Fibroblast of mammary gland (primary cell): ENCODE measurements at regions not wholly inside any gene's neighbourhood (a gene's known extent, or its start where the extent isn't known, plus 50 kb on each side); places are given as distances from the start of the nearest gene placed in this dataset.
"Not testable (repeated sequence)": the region's sequence is repeated elsewhere in the genome, so short reads cannot be mapped to it uniquely, and the experiment has no call there.

Experiments
- DNase-seq: peaks from one replicate; pipeline ENCODE4 v3.0.0-alpha.2; 2010; ENCODE audit warnings: low read depth
- H3K4me3 ChIP-seq: 2 replicates; pipeline ENCODE4 v1.5.1; 2011; ENCODE audit warnings: low read depth, mild to moderate bottlenecking, low read length, moderate library complexity; ENCODE audit not compliant: control insufficient read depth
- CTCF ChIP-seq: conservative IDR thresholded peaks from 2 replicates; pipeline ENCODE4 v1.5.1; 2011; ENCODE audit warnings: low read depth, low read length, inconsistent platforms; ENCODE audit not compliant: control insufficient read depth, insufficient read depth

- H3K4me3 ChIP-seq = no peak overlapping the region
- TF ChIP-seq CTCF = no peak
- DNase-seq = no peak
Observed at GRCh38 chr10:34058845-34059614, 724.6 kb upstream of the NRP1 start.

- not testable (repeated sequence) for DNase-seq, H3K4me3 ChIP-seq
Observed at GRCh38 chr10:34055410-34055985, 721.0 kb upstream of the NRP1 start.

- DNase-seq = peak; percentile 91
- H3K4me3 ChIP-seq = no peak overlapping the region
- TF ChIP-seq CTCF = no peak
Observed at GRCh38 chr10:34049887-34050286, 715.4 kb upstream of the NRP1 start.

- DNase-seq = peak; percentile 35
- no peak overlapping the region for H3K4me3 ChIP-seq
- TF ChIP-seq CTCF = no peak
Observed at GRCh38 chr10:34049469-34049868, 715.0 kb upstream of the NRP1 start.

GRCh38 chr10:34047389-34047788 is 712.9 kb upstream of the NRP1 start:
- H3K4me3 ChIP-seq = no peak overlapping the region
- TF ChIP-seq CTCF = no peak
- peak; percentile 40 for DNase-seq

GRCh38 chr10:34046506-34047034 is 712.1 kb upstream of the NRP1 start:
- no peak for DNase-seq
- TF ChIP-seq CTCF = no peak
- H3K4me3 ChIP-seq = no peak overlapping the region

- peak; percentile 54 for DNase-seq
- H3K4me3 ChIP-seq = no peak overlapping the region
- no peak for TF ChIP-seq CTCF
Observed at GRCh38 chr10:34045571-34046190, 711.2 kb upstream of the NRP1 start.
